GM19468 (cell line): ENCODE measurements at regions not wholly inside any gene's neighbourhood (a gene's known extent, or its start where the extent isn't known, plus 50 kb on each side); places are given as distances from the start of the nearest gene placed in this dataset.

Experiments used
- ATAC-seq: cut with Tn5 transposase; IDR thresholded peaks from one replicate; pipeline ENCODE4 v1.9.1; 2021; ENCODE audit warnings: mild to moderate bottlenecking, moderate library complexity, moderate number of reproducible peaks; ENCODE audit not compliant: unreplicated experiment; ENCODE audit errors: extremely low read depth

DNA sequence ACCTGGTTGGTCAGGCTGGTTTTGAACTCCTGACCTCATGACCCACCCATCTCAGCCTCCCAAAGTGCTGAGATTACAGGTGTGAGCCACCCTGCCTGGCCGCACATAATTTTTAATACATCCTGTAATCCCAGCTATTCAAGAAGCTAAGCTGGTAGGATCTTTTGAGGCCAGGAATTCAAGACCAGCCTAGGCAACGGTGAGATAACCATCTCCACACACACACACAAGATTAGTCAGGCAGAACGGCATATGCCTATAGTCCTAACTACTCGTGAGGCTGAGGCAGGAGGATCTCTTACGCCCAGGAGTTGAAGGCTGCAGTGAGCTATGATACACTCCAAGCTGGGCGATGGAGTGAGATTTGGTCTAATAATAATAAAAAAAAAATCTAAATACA lies 212.4 kb upstream of the NEIL3 start:
- no peak for ATAC-seq

DNA sequence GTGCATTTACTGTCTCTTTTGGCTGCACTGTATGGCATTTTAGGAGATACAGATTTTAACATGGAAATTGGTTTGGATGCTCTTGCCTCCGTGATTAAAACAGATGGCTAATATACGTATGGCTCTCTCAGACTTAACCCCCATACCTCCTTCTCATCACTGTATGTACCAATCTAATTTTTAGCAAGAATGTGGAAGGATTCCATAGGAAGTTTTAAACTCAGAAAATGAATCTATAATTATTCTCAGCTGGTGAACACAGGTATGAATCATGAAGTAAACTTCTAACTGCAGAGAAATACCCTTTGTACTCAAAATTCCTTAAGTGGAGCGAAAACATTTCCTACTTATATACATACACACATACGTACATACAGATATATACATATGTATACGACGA lies 210.5 kb upstream of the NEIL3 start:
- ATAC-seq = no peak

DNA sequence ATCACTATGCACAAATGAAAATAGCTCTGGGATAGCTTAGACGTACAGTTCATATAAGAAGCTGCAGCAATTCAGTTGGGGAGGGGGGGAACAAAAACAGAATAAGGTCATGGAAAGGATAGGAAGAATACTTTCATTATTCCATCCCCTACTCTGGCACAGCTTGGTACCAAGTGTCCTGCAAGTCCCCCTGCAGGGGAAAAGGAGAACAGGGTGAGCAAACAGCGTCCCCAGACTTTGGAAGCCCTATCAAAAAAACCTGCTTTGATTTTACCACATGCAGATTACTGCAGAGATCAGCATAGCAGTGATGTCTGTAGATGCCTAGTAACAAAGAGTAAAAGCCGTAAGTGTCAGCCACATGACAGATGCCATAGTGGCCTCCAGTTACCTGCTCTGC lies 209.4 kb upstream of the NEIL3 start:
- no peak for ATAC-seq

DNA sequence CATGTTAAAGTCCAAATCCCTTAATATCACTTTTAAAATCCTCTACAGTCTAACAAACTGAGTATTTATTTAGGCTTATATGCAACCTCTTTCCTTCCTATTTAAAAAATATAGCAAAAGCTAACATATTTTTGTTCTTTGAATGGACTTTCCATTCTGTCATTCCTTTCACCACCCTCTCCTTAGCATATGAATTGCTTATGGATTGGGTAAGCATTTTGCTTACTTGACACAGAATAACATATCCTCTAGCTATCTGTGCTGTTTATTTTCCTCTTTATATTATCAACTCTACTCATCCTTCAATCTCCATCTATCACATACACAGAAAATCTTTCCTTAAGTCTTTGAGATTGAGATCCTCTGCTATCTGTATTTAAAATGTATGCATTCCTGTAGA lies 206.1 kb upstream of the NEIL3 start:
- ATAC-seq = no peak

DNA sequence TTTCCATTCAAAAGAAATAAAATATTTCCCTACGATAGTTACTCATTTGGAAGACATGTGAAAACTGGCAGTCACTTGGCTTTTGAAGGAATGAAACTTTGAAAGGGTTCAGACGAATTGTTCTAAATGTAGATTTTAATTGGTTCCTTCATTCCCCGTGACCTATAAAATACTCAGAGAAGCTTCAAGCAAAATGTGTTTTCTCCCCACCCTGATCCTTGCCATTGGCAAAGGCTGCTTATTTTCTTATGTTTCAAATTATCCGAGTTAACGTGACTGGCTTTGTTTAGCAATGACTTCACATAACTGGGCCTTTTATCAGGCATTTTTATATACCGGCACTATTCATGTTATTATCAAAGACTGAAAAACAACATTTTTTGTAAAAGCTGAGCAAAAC lies 204.1 kb upstream of the NEIL3 start:
- no peak for ATAC-seq

DNA sequence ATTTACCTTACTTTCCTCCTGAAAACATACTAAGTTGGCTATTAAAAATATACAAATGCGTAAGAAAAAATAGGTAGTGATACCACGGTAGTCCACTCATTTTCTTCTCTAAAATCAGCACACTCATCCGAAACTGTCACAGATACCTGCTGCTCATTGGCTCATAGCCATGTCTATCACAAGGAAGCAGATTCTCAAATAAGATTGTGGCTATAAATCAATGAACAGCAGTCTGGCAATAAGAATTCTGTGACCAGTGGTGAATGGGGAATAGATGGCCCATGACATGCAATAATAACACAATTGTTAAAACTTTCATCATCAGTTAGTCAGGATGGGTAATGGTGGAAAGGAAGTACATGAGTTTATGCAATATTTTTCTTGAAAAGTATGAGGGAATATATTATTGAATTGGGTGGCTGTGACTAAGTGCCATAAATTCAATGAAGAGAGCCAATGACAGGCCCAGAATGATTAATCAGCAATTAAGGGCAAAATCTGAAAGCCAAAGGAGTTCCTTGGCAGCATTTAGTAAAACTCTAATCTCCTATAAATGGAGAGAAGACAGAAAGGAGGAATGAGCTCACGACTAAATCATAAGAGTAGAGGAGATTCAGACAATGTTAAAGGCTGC lies 202.3 kb upstream of the NEIL3 start:
- ATAC-seq = no peak

DNA sequence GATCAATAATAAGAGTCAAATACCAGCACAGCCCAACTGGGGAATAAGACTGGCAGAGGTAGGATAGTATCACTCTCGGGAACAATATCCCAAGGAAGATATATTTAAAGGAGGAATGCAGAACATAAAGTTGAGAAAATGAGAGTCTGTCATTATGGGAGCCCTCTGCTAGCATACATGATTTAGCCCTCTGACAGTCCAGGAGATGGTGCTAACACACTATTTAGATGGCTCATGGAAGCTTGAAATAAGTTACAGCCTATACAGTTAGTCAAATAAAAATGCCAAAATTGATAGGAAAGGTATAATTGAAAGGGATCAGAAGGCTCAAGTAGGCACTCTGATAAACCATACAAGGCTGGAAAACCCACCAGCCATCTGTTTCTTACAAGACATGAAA lies 201.0 kb upstream of the NEIL3 start:
- no peak for ATAC-seq

DNA sequence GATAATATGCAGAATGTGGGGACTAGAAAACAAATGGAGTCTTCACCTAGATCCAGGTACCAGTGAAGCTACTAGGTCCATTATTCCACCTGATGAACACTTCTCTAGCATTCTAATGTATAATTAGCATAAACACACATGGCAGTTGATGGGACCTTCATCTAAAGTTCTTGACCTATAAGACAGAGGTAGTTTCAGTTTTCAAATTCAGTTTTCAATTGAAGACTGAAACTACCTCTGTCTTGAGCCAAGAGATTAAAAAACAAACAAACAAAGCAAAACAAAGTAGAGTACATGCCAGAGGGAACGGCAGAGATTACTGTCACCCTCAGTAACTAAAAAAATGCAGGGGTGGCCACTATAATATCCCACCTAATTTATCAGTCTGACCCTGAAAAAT lies 199.9 kb upstream of the NEIL3 start:
- no peak for ATAC-seq

DNA sequence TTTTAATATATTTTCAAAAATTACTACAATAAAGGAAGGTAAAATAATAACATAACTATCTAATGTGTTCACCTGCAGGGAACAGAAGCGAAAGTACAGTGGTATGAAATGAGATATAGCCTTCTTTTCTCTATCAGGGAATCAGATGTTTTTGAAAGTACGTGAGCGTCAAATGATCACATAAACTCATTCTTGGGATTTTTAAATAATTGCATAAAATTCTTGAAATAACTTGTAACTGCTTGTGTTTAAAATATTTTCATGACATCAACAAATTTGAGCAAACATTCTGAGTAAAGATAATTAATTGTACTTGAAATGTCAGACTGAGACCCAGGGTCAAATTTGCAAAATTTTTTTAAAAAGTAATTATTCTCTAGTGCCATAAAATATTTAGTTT lies 193.5 kb upstream of the NEIL3 start:
- no peak for ATAC-seq

DNA sequence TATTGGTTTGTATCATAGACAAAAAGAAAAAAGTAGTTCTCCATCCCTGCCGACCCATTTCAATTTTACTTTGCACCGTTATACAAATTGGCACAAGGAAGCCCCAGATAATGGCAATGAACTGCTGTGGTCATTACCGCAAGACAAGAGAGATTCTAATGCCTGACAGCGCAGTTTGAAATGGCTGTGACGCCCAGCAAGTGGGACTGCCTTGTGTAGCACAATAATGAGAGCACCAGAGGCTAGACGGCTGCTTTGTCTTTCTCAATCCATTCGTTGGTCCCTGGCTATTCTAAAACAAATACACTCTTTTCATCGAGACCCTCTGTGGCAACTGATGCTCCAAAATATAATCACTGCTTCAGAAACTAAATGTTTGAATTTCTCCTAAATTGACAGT lies 192.4 kb upstream of the NEIL3 start:
- no peak for ATAC-seq

DNA sequence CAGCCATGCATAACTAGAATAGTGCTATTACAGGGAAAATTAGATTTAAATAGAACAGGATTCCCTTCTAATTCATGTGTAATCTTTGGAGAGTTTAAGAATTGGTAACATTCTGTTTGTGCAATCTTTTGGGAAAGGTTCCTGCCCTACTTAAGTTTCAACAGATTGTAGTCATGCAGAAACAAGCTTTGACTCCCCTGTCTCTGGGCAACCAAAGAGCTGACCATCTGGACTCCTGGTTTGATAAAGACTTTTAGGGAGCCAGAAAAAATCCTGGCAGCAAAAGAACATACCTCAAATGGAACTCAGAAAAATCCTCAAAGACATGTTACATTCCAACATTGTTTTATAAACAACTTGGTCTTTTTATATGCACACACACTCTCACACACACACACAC lies 191.1 kb upstream of the NEIL3 start:
- ATAC-seq = no peak

DNA sequence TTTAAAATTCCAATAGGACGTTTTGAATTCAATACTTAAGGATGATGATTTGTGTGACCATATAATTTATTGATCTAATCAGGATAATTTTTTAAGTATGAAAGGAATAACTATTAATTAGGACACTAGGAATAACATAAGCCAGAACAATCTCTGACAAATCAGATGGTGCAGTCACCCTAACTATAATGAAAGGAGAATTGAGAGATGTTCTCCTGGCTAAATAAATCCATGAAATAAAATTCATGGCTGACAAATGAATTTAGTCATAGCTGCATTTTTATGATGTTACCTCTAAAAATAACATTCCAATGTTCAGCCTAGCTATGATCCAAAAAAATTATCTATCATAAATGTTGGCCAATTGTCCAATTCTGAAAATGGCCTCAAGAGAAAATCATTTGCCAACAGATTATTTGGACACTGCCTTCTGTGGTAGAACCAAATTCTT lies 190.6 kb upstream of the NEIL3 start:
- ATAC-seq = no peak

DNA sequence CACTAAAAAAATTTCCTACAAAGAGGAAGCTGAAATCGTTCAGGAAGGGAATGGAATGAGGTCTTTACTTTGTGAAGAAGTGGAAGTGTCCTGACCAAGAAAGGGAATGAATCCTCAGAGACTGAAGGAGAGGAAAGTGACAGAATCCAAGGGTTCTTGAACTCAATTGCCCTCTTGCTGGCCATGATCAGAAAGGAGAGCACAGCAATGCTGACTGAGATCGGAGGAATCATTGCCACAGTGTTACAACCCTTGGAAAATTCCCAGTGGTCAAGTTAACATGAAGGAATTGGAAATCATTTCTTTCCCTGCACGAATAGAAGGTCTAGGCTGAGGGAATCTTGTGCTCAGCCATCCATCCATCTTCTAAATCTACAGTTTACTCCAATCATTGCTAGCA lies 190.0 kb upstream of the NEIL3 start:
- ATAC-seq = no peak

DNA sequence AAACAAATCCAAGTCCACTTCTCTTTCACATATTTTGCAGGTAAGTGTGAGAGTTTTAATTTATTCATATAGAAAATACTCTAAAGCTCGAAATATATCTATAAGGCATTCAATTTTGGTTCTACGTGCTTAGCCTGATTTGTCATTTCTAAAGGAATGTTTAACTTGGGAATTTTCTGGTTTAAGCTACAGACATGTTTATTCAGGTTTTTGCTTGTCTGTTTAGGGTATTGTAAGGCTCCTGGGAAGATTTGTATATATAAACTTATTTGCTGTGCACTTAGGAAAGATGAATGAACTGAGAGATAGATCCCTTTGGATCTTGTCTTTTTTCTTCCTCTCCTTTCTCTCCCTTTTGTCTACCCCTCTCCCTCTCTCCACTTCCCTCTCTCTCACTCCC lies 185.9 kb upstream of the NEIL3 start:
- no peak for ATAC-seq

DNA sequence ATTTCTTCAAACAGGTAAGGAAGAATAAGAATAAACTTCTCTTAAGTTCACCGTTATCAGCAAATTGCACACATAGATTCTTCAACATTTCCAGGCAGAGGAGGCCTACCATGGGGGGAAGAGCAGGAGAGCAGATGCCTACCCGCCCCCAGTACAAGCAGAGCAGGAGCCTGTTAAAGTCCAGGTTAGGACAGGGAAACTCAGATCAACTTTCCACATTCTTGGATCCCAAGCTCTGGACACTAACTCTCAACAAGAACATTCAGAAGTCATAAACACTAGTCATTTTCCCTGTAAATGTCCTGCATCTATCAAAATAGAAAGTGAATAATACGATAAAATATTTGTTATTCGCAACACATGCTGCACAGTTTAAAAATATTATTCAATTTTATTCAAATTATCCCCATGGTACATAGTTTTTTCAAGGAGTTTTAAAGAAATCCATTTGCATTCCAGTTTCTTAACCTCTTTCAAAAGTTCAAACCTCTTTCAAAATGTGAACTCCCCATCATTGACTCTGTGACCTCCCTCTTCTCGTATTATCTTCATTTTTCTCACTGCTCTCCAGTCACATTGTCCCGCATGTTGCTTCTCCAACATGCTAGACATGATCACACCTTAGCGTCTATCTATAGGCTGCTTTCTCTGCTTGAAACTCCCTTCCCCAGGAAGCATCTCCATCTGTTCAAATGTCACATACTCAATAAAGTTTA lies 185.2 kb upstream of the NEIL3 start:
- ATAC-seq = no peak

DNA sequence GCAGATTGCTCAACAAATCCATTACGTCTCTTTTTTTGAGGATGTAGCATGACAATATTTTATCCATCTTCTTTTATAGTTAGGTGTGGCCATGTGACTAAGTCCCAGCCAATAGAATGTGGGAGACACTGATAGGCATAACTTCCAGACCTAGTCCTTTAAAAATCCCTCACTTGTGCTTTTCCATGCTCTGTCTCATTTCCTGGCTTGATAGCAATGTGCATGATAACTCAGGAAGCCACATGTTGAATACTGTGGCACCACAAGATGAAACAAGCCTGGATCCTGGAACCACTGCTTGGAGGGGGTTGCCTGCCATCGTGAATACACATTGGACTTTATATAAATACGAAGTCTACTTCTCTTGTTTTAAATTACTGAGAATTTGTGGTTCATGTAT lies 184.0 kb upstream of the NEIL3 start:
- no peak for ATAC-seq

DNA sequence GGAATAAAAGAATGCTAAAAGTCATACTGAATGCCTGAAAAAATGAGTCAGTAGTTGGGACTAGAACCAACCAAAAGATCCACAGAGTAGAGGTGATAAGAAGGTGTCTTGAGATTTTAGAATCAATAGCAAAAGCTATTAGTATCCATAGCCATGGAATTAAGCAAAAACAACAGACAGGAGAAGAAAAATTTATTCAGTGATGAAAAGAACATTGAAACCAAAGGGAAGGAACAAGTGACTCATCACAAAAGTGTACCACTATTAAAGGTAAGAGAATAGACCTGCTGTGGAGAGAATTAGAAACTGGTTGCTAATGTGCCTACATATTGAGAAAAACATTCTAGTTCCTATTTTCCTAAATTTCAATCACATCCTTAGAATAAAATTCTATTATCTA lies 182.0 kb upstream of the NEIL3 start:
- no peak for ATAC-seq

DNA sequence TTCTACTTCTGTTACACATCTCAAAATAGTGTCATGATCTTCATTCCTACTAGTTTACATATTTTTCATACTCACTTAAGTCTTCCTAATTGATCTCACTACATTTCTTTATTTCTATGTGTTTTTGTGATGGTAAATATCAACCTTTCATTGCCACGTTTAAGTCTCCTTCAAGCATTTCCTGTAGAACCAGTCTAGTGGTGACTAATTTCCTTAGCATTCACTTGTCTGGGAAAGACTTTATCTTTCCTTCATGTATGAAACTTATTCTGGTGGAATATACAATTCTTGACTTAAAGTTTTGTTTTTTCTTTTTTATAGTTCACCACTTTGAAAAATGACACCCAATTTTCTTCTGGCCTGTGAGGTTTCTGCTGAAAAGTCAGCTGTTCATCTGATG lies 181.4 kb upstream of the NEIL3 start:
- no peak for ATAC-seq

DNA sequence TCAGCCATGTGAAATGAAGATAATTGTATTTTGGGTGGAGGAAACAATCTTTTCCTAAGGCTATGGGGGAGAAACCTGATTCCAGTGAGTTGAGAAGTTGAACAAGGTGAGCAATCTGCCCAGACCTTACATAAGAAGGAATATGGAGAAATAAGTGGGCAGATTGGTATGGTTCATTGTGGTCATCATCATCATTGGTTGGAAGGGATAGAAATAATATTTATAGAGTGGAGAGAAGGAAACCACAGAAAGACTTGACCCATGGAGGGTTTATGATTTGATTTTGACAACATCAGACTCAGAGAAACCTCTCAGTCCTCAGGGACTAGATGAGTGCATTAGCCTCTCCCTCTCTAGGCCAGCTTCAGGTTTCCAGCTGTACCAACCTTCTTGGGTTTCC lies 177.9 kb upstream of the NEIL3 start:
- ATAC-seq = no peak

DNA sequence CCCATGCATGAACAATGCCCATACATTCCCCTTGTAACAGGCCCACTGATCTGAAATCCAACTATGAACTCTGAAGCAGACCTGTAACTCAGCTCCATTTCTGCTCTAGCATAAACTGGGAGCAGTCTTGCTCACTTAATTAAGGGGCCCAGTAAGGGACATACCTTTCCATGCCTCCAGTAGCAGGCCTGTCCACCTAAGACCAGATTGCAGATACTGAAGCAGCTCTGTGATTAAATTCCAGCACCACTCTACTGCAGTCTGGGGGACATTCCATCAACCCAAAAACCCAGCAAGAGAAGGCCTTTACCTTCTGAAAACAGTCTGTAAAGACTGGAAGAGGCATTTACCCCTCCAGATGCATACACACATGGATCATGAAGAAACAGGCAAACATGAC lies 162.0 kb upstream of the NEIL3 start:
- no peak for ATAC-seq

DNA sequence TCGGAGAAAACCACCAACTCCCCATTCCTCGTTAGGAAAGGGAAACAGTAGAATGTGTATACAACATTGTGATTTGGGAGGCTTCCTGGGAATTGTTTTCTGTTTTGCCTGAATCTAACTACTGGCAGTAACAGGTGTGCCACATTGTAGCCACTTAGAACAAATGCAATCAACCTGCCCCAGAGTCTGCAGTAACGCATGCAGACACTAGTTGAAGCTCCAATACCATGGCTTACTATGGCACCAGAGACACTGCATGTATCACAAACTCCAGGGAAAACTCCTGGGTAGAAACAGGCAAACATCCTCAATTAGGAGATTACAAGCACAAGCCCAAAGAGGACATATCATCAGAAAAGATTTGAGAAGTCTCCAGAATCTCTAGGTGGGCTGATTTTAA lies 154.2 kb upstream of the NEIL3 start:
- ATAC-seq = no peak

DNA sequence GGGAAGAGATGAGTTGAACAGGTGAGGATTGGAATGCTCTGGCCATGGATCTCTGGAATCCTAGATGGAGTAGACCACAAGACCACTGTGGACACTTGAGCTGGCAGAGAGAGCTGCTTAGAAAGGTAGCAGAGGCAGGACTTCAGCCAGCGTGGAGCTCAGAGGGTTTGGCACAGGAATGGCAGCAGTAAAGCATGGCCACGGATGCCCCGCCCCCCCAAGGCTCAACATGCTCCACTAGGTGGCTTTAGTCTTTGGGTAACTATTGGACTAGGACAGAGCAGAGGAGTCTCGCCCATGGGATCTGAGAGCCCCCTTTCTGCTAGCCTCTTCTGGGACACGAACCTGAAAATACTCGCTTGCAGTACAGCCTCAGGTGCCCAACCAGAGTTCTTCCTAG lies 150.1 kb upstream of the NEIL3 start:
- ATAC-seq = no peak
